ENCODE measurements at regions not wholly inside any gene's neighbourhood (a gene's known extent, or its start where the extent isn't known, plus 50 kb on each side); places are given as distances from the start of the nearest gene placed in this dataset.

DNA sequence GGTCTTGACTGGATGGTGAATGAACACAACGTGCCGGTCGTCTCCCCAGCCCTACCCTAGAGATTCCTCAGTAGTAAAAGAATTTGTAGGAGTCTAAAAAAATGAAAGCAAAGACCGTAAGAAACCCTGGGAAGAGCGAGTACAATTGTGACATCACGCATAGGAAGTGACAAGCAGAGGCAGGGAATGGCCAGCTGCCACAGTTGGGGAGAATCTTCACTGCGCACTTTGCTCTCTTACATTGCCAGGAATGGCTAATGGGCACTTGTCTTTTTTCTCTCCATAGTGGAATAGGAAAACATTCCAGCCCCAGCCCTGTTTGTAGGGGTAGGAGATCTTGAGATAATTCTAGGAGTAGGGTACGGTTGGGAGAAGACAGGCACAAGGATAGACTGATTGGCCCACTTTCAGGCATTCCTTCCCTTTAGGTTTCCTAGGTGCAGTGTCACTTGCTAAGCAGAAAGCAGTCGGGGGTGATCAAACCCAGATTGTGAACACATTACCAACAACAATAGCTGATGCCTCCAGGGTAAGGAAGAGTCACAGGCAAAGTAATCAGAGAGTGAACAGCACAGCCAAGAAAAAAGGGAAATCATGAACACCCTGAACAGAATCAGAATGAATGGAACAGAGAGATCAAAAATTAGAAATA lies 302.7 kb downstream of the MAN2A1 start:
- Histone ChIP-seq H3K9ac (replicated peaks; ENCODE audit: extremely low read depth, insufficient read depth, low read length) (no peak overlapping the region), H3K79me2 (ENCODE audit: control insufficient read depth, insufficient read depth, low read length) (no peaks in the 10 kb centered on the region), H3K4me2 (ENCODE audit: insufficient read depth, low read length) (no peak overlapping the region), H3K9me1 (replicated peaks; ENCODE audit: control insufficient read depth, extremely low read depth, insufficient read depth, low read length) (no peaks in the 10 kb centered on the region), H3K27me3 (ENCODE audit: control insufficient read depth in 2 of 2, insufficient read depth in 2 of 2, low read length in 2 of 2) (no peaks in the 10 kb centered on the region), H2AFZ (ENCODE audit: low read depth, low read length) (no peak overlapping the region), H3K27ac (ENCODE audit: insufficient read depth, low read depth, low read length) (no peak overlapping the region), H3K4me3 (replicated peaks in 1 of 3; ENCODE audit: insufficient read depth in 1 of 3, low read depth in 1 of 3, low read length in 3 of 3) (no peak overlapping the region), H3K36me3 (ENCODE audit: control insufficient read depth in 2 of 2, extremely low read depth in 1 of 2, insufficient read depth in 2 of 2, low read length in 2 of 2) (no peaks in the 10 kb centered on the region), H3K9me3 (replicated peaks; ENCODE audit: control insufficient read depth, insufficient read depth, low read length) (no peaks in the 10 kb centered on the region), H4K20me1 (replicated peaks; ENCODE audit: control insufficient read depth, extremely low read depth, insufficient read depth, low read length) (no peaks in the 10 kb centered on the region), H3K4me1 (ENCODE audit: control insufficient read depth, extremely low read depth, insufficient read depth, low read length) (no peaks in the 10 kb centered on the region)
- dilution Hi-C loops (cut with MboI; ENCODE audit: extremely low pct_ligation_motif_present, low sequenced_read_pairs) (no loop called here), intact Hi-C loops (cut with micrococcal nuclease) (no loop called here)
- no TSS peak for BruUV-seq (replicated peaks)
- ChIA-PET CTCF (no interaction called here), POLR2A (no interaction called here)
- DNase-seq (ENCODE audit: low read depth, low spot score) = no peak
- FAIRE-seq = no peak
- TF ChIP-seq, protein P1, sequence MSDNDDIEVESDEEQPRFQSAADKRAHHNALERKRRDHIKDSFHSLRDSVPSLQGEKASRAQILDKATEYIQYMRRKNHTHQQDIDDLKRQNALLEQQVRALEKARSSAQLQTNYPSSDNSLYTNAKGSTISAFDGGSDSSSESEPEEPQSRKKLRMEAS (IDR thresholded peaks at IDR 0.05; ENCODE audit: insufficient read depth, insufficient read length) = no peak
- TF ChIP-seq GATA2 (IDR thresholded peaks at IDR 0.05; ENCODE audit: insufficient read depth, insufficient read length, low read depth, low read length) = no peak
- TF ChIP-seq FOS (IDR thresholded peaks at IDR 0.05; ENCODE audit: borderline replicate concordance, insufficient read depth, low read length) = no peak
- no peak for TF ChIP-seq MYC (IDR thresholded peaks at IDR 0.05; ENCODE audit: low read depth, low read length)
- TF ChIP-seq JUN (IDR thresholded peaks at IDR 0.05; ENCODE audit: borderline replicate concordance, insufficient read depth, insufficient read length, low read depth) = no peak
- TF ChIP-seq, protein P2, sequence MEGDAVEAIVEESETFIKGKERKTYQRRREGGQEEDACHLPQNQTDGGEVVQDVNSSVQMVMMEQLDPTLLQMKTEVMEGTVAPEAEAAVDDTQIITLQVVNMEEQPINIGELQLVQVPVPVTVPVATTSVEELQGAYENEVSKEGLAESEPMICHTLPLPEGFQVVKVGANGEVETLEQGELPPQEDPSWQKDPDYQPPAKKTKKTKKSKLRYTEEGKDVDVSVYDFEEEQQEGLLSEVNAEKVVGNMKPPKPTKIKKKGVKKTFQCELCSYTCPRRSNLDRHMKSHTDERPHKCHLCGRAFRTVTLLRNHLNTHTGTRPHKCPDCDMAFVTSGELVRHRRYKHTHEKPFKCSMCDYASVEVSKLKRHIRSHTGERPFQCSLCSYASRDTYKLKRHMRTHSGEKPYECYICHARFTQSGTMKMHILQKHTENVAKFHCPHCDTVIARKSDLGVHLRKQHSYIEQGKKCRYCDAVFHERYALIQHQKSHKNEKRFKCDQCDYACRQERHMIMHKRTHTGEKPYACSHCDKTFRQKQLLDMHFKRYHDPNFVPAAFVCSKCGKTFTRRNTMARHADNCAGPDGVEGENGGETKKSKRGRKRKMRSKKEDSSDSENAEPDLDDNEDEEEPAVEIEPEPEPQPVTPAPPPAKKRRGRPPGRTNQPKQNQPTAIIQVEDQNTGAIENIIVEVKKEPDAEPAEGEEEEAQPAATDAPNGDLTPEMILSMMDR (IDR thresholded peaks at IDR 0.05; ENCODE audit: extremely low read depth in 1 of 2, insufficient read depth in 1 of 2, low read depth in 1 of 2, low read length in 2 of 2) = no peak
- no peak for TF ChIP-seq POLR2A (IDR thresholded peaks at IDR 0.05; ENCODE audit: low read depth, low read length)
- no peak for TF ChIP-seq POLR2AphosphoS5 (IDR thresholded peaks at IDR 0.05; ENCODE audit: insufficient read depth, low read depth, low read length)
- TF ChIP-seq EZH2 (IDR thresholded peaks at IDR 0.05; ENCODE audit: borderline replicate concordance, low read depth, low read length, severe bottlenecking) = no peak

All from endothelial cell of umbilical vein (primary cell).